GM19467 (cell line): ENCODE measurements at regions not wholly inside any gene's neighbourhood (a gene's known extent, or its start where the extent isn't known, plus 50 kb on each side); places are given as distances from the start of the nearest gene placed in this dataset.

ENCODE experiments used
- ATAC-seq: cut with Tn5 transposase; IDR thresholded peaks from one replicate; pipeline ENCODE4 v1.9.1; 2021; ENCODE audit warnings: mild to moderate bottlenecking, moderate library complexity; ENCODE audit not compliant: unreplicated experiment

GRCh38 chr6:95489185-95489863 is 88.0 kb upstream of the MANEA start:
- no peak for ATAC-seq

- no peak for ATAC-seq
Measured at GRCh38 chr6:95496769-95497426, 80.4 kb upstream of the MANEA start.

GRCh38 chr6:95501032-95501904 is 76.1 kb upstream of the MANEA start:
- no peak for ATAC-seq

GRCh38 chr6:95503568-95503967 is 73.8 kb upstream of the MANEA start:
- no peak for ATAC-seq

GRCh38 chr6:95511404-95511803 is 65.9 kb upstream of the MANEA start:
- ATAC-seq, result no peak

- no peak for ATAC-seq
Measured at GRCh38 chr6:95515975-95516374, 61.4 kb upstream of the MANEA start.

- ATAC-seq, result no peak
Measured at GRCh38 chr6:95517004-95517403, 60.3 kb upstream of the MANEA start.

GRCh38 chr6:95517568-95517967 is 59.8 kb upstream of the MANEA start:
- no peak for ATAC-seq

- no peak for ATAC-seq
Measured at GRCh38 chr6:95518630-95519227, 58.6 kb upstream of the MANEA start.

GRCh38 chr6:95519228-95520037 is 57.9 kb upstream of the MANEA start:
- no peak for ATAC-seq

GRCh38 chr6:95521181-95521580 is 56.2 kb upstream of the MANEA start:
- no peak for ATAC-seq
